ENCODE measurements at regions not wholly inside any gene's neighbourhood (a gene's known extent, or its start where the extent isn't known, plus 50 kb on each side); places are given as distances from the start of the nearest gene placed in this dataset.

GRCh38 chr2:217076657-217077232 lies 216.9 kb upstream of the TNP1 start:
- ChIA-PET CTCF (no interaction called here), POLR2A (no interaction called here)
- Histone ChIP-seq H3K9me3 (ENCODE audit: control insufficient read depth, insufficient read depth, low read depth, low read length) (no peaks in the 10 kb centered on the region), H3K36me3 (ENCODE audit: control insufficient read depth, insufficient read depth, low read length) (no peaks in the 10 kb centered on the region), H3K4me1 (ENCODE audit: control insufficient read depth, insufficient read depth, low read length) (no peaks in the 10 kb centered on the region), H3K27ac (ENCODE audit: low read length) (no peak overlapping the region), H3K27me3 (ENCODE audit: control insufficient read depth, insufficient read depth, low read length) (no peaks in the 10 kb centered on the region), H3K4me3 (ENCODE audit: low read depth in 2 of 2, low read length in 2 of 2) (no peak overlapping the region)
- DNase-seq (ENCODE audit: low read depth, low spot score) (no peak), ATAC-seq (no peak)
- no TSS peak for BruUV-seq (replicated peaks)
- in situ Hi-C loops (cut with HindIII; ENCODE audit: low pct_unique_long_range_greater_than_20kb, low sequenced_read_pairs) (no loop called here), intact Hi-C loops (cut with micrococcal nuclease; ENCODE audit: unreplicated experiment) (no loop called here)
- no peak for TF ChIP-seq SIN3A (IDR thresholded peaks at IDR 0.05; ENCODE audit: borderline replicate concordance, insufficient read depth, low read depth, low read length)
- TF ChIP-seq, protein P1, sequence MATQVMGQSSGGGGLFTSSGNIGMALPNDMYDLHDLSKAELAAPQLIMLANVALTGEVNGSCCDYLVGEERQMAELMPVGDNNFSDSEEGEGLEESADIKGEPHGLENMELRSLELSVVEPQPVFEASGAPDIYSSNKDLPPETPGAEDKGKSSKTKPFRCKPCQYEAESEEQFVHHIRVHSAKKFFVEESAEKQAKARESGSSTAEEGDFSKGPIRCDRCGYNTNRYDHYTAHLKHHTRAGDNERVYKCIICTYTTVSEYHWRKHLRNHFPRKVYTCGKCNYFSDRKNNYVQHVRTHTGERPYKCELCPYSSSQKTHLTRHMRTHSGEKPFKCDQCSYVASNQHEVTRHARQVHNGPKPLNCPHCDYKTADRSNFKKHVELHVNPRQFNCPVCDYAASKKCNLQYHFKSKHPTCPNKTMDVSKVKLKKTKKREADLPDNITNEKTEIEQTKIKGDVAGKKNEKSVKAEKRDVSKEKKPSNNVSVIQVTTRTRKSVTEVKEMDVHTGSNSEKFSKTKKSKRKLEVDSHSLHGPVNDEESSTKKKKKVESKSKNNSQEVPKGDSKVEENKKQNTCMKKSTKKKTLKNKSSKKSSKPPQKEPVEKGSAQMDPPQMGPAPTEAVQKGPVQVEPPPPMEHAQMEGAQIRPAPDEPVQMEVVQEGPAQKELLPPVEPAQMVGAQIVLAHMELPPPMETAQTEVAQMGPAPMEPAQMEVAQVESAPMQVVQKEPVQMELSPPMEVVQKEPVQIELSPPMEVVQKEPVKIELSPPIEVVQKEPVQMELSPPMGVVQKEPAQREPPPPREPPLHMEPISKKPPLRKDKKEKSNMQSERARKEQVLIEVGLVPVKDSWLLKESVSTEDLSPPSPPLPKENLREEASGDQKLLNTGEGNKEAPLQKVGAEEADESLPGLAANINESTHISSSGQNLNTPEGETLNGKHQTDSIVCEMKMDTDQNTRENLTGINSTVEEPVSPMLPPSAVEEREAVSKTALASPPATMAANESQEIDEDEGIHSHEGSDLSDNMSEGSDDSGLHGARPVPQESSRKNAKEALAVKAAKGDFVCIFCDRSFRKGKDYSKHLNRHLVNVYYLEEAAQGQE (IDR thresholded peaks at IDR 0.05; ENCODE audit: insufficient read depth in 1 of 2, low read depth in 2 of 2, low read length in 1 of 2), result no peak
- TF ChIP-seq TCF7L2 (IDR thresholded peaks at IDR 0.05; ENCODE audit: low read depth, low read length), result no peak
- TF ChIP-seq CTCF (IDR thresholded peaks at IDR 0.05), result no peak
- TF ChIP-seq POLR2AphosphoS5 (IDR thresholded peaks at IDR 0.05; ENCODE audit: low read depth, low read length), result no peak

GRCh38 chr2:217076058-217076435 lies 216.2 kb upstream of the TNP1 start:
- Histone ChIP-seq H3K27me3 (ENCODE audit: control insufficient read depth, insufficient read depth, low read length) (no peaks in the 10 kb centered on the region), H3K27ac (ENCODE audit: low read length) (no peak overlapping the region), H3K4me3 (ENCODE audit: low read depth in 2 of 2, low read length in 2 of 2) (no peak overlapping the region), H3K36me3 (ENCODE audit: control insufficient read depth, insufficient read depth, low read length) (no peaks in the 10 kb centered on the region), H3K9me3 (ENCODE audit: control insufficient read depth, insufficient read depth, low read depth, low read length) (no peaks in the 10 kb centered on the region), H3K4me1 (ENCODE audit: control insufficient read depth, insufficient read depth, low read length) (no peaks in the 10 kb centered on the region)
- DNase-seq (ENCODE audit: low read depth, low spot score) (no peak), ATAC-seq (no peak)
- ChIA-PET POLR2A (no interaction called here), CTCF (no interaction called here)
- intact Hi-C loops (cut with micrococcal nuclease; ENCODE audit: unreplicated experiment) (no loop called here), in situ Hi-C loops (cut with HindIII; ENCODE audit: low pct_unique_long_range_greater_than_20kb, low sequenced_read_pairs) (no loop called here)
- BruUV-seq (replicated peaks), result no TSS peak
- no peak for TF ChIP-seq TCF7L2 (IDR thresholded peaks at IDR 0.05; ENCODE audit: low read depth, low read length)
- TF ChIP-seq POLR2AphosphoS5 (IDR thresholded peaks at IDR 0.05; ENCODE audit: low read depth, low read length), result no peak
- no peak for TF ChIP-seq SIN3A (IDR thresholded peaks at IDR 0.05; ENCODE audit: borderline replicate concordance, insufficient read depth, low read depth, low read length)
- TF ChIP-seq CTCF (IDR thresholded peaks at IDR 0.05), result no peak
- TF ChIP-seq, protein P1 (IDR thresholded peaks at IDR 0.05; ENCODE audit: insufficient read depth in 1 of 2, low read depth in 2 of 2, low read length in 1 of 2), result no peak

Data from Panc1 (cell line).